ENCODE measurements at regions not wholly inside any gene's neighbourhood (a gene's known extent, or its start where the extent isn't known, plus 50 kb on each side); places are given as distances from the start of the nearest gene placed in this dataset.

GRCh38 chr2:88832992-88833389 is 141.5 kb downstream of the RPIA start:
- no peak for DNase-seq (ENCODE audit: low read depth in 2 of 2)

DNA sequence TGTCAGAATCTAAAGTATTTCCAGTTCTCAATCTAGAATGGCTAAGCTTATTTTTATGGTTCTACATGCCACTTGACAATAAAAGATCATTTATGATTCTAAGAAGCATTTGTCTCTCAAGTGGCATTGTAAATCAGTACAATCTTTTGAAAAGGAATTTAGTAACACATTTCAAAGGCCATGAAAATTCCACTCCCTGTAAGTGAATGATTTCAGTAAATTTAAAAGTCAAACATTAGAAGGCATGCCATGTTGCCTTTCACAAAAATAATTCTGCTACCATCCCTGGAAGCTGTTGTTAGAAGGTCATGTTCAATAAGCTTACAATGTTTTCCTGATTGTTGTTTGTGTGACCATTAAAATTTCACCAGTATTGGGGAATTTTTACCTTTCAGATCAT is 142.9 kb downstream of the RPIA start:
- DNase-seq (ENCODE audit: low read depth in 2 of 2) = no peak

GRCh38 chr2:88834866-88835265 is 143.4 kb downstream of the RPIA start:
- DNase-seq (ENCODE audit: low read depth in 2 of 2) = no peak

DNA sequence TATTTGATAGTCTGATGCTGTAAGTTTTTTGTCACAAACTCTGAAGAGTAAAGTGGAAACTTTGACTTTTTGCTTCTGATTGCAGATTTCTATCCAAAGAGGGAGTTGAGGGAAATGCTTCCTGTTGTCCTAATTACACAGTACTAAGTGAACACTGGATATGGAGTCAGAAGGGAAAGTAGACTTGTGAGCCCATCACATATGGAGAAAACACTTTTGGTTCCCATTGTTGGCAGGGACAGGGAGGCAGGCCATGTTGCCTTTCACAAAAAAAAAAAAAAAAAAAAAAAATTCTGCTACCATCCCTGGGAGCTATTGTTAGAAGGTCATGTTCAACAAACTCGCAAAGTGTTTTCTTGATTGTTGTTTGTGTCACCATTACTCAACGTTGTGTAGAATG is 144.3 kb downstream of the RPIA start:
- no peak for DNase-seq (ENCODE audit: low read depth in 2 of 2)

- DNase-seq (ENCODE audit: low read depth in 2 of 2) = no peak
These were observed 144.9 kb downstream of the RPIA start for GRCh38 chr2:88836351-88836750.

DNA sequence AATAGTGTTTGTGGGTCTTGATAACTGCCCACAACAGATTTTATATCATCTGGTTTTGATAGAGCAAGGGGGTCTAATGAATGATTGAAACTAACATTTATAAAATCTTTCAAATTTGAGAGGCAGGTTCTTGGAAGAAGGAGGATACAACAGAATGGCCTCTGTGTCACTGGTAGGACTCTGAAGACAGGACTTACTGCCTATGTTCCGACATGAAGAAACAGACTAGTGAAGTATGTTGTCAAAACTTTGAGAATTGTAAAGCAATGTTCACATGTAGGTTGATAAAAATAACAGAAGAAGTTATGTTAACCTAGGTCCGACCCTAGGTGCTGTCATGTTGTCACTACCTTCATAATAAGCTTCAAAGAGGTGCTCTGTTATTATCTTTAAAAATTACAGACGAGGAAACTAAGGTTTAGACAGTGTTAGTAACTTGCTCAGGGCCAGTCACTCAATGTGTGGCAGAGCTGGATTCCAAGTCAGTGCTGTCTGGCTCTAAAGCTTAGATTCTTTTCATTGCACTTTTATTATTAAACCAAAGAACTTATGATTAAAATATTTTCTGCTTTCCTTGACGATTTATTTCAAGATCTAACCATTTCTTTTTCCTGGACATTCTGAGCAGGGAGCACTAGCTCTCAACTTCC is 146.2 kb downstream of the RPIA start:
- no peak for DNase-seq (ENCODE audit: low read depth in 2 of 2)

GRCh38 chr2:88838165-88838635 is 146.7 kb downstream of the RPIA start:
- no peak for DNase-seq (ENCODE audit: low read depth in 2 of 2)

DNA sequence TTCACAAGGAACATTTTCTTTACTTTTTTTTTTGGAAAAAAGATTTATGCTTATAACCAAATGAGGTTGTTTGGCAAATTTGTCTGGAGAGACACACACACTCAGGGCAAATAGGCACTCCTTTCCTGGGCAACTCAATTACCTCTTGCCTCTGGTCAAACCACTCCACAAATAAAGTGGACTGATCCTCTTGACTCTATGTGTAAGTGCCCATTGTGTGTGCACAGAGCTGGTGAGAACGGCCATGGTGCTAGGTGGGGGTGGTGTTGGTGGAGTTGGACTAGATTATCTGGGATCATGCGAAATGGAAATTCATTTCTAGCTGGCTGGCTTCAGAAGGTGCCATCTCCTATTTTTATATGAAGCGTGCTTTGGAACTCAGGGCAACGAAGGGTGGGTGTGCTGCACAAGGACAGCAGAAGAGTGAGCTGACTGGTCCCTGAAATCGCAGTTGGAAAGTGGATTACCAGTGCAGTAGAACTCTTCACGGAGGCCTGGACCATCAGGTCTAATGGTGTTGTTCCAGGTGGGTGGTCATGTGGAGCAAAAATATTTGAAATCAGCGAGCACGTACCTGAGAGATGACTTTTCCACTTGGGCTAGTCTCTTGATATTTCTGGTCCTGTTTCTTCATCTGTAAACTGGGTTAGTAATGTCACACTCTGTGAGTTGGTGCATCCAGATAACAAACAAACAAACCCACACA is 149.9 kb downstream of the RPIA start:
- no peak for DNase-seq (ENCODE audit: low read depth in 2 of 2)

- no peak for DNase-seq (ENCODE audit: low read depth in 2 of 2)
These were observed 151.4 kb downstream of the RPIA start for GRCh38 chr2:88842656-88843460.

DNA sequence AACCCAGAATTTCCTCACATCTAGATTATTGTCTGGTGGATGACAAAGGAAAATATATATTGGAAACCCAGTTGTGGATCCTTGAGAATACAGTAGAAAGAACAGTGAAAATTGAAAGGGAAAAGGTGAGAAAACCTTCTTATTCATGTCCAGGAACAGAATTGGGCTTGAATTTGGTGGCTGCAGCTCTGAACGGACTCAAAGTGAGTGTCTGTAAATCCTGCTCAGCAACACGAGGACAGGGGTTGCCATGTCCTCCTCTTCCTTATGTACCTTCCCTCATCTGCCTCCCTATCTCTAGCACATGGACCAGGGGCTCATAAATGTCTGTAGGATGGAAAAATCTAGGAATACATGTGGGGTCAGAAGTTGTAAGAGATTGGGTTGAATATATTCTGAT is 152.2 kb downstream of the RPIA start:
- no peak for DNase-seq (ENCODE audit: low read depth in 2 of 2)

- no peak for DNase-seq (ENCODE audit: low read depth in 2 of 2)
These were observed 153.5 kb downstream of the RPIA start for GRCh38 chr2:88844960-88845359.

DNA sequence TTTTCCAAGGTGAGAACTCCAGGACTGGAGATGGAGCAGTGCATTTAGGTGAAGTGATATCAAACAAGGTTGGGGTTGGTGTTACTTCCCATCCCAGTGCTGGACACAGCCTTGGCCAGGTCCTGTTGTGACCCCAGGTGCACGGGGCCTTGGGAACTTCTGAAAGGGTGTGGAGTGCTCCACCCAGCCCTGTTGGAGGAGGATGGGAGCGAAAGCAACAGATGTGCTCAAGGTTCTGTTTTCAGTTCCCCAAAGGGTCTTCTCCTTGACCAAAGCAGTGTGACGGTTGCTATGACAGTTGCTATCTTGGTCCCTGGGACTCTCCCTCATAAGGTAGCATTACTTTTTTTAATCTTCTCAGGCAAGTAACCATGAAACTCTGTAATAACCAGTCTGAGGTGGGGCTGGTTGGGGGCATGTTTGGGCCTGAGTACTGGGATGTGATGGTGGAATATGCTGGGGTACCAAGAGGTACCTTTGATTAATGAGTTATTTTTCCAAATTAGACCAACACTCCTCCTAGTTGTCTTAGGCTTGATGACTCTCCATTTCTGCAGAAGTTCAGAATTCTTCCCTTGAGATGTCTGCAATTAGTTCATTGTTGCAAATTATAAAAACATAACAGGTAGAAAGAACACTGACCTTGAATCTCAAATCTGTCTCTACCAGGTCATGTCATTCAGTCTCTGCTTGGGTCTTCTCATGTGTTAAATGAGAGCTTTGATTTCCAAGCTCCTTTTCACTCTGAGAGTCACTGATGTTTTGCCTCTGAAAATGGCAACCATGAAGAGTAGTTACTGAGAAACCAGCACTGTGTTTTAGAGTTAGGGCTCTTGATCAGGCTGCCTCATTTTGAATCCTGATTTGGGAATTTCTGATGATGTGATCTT is 154.5 kb downstream of the RPIA start:
- no peak for DNase-seq (ENCODE audit: low read depth in 2 of 2)

DNA sequence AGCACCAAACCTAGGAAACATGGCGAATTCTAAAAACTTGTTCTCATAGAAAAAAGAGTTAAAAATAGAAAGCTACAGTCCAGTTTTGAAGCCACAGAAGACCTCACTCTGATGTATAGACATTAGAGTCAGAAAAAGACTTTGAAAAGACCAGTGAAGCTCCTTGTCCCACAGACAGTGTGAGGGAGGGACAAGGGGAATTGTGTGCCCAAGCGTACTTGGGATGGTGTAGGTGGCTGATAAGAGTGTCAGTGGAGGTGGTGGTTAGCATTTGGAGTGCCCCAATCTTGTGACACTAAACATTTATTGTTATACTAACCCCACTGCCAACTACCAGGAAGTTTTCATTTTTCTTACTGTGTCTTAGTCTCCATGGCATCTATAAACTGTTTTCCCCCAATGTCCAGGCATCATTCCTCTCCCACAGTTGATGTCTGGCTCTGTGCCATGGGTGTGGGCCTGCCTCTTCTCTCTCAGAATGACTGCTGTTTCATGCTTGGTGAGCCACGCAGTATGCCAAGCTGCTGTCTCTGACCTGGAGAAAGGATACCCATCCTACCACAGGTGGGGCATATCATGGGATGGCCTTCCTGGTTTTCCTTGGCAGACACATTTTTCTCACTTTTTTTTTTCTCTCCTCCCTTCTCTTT is 161.4 kb downstream of the RPIA start:
- DNase-seq (ENCODE audit: low read depth in 2 of 2) = no peak

- no peak for DNase-seq (ENCODE audit: low read depth in 2 of 2)
These were observed 161.9 kb downstream of the RPIA start for GRCh38 chr2:88853403-88853790.

DNA sequence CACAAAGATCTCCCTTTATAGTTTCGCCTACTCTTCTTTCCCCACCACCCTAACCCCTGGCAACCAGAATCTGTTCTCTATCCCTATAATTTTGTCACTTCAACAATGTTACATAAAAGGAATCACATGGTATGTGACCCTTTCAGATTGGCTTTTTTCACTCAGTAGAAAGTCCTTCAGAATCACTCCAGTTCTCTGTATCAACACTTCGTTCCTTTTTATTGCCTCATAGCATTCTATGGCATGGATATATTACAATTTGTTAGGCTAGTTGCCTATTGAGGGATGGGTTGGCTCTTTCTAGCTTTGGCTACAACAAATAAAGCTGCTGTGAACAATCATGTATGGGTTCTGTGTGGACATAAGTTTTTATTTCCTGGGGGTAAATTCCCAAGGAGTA is 163.1 kb downstream of the RPIA start:
- no peak for DNase-seq (ENCODE audit: low read depth in 2 of 2)

DNA sequence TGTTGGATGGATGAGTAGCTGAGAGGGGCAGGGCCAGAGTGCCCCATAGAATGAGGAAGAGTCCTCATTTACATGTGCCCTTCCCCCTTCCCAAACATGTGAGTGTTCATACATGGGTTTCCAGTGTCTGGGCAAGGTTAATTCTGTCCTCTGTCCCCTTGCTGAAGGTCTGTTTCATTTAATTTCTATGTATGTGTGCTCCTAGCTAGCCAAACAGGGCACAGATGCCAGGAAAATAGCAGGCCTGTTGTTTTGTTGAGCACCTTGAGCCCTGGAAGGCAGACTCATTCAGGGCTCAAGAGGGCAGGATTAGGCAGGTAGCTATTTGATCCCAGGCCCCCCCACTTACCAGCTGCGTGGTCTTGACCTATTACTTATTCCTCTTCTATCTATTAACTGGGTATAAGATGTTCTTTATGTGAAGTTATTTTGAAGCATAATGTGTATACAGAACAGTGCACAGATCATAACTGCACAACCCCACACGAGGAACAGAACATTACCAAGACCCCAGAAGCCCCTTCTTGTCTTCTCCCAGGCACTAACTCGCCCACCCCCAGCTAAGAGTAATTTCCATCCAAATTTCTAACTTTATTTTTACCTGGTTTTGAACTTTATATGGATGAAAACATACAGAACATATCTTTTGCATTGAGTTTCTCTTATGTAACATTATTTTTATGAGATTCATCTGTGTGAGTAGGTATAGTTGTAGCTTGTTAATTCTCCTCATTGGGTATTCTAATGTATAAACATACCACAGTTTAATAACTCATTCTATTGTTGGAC is 164.3 kb downstream of the RPIA start:
- DNase-seq (ENCODE audit: low read depth in 2 of 2) = no peak

DNA sequence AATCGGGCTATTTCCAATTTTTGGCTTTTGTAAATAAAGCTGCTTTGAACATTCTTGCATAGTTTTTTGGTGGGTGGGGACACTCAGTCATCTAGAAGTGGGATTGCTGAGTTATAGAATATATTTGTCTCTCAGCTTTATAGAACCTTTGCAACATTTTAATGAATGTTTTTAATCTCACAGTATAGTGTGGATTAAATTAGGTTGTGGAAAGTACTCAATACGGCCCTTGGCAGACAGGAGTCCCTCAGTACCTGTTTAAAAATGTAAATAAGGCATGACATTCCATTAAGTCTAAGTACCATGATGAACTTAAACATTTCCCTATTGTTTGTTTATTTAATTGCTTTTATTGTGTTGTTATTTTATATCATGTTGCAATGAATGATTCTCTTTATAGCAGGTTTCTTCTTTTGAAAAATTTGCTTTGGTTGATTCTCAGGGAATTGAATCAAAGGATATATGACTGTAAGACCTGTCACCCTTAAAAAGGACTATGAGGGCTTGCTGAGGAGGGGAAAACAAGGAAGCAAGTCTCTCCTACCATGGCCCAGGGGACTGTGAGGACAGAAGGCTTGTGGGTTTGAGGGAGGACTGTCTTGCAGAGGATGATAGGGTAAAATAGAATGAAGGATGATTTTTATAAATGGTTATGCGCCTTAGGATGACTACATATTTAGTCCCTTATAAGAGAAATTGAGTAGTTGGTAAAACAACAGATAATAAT is 165.1 kb downstream of the RPIA start:
- no peak for DNase-seq (ENCODE audit: low read depth in 2 of 2)

DNA sequence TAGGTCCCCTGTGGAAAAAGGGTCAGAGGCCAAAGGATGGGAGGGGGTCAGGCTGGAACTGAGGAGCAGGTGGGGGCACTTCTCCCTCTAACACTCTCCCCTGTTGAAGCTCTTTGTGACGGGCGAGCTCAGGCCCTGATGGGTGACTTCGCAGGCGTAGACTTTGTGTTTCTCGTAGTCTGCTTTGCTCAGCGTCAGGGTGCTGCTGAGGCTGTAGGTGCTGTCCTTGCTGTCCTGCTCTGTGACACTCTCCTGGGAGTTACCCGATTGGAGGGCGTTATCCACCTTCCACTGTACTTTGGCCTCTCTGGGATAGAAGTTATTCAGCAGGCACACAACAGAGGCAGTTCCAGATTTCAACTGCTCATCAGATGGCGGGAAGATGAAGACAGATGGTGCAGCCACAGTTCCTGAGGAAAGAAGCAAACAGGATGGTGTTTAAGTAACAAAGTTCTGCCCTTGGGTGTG is 165.8 kb downstream of the RPIA start:
- no peak for DNase-seq (ENCODE audit: low read depth in 2 of 2)

- no peak for DNase-seq (ENCODE audit: low read depth in 2 of 2)
These were observed 166.5 kb downstream of the RPIA start for GRCh38 chr2:88857951-88858411.

- no peak for DNase-seq (ENCODE audit: low read depth in 2 of 2)
These were observed 168.0 kb downstream of the RPIA start for GRCh38 chr2:88859461-88859860.
